ENCODE measurements at regions not wholly inside any gene's neighbourhood (a gene's known extent, or its start where the extent isn't known, plus 50 kb on each side); places are given as distances from the start of the nearest gene placed in this dataset.

- H3K4me3 ChIP-seq (ENCODE audit: low read depth, low read length): no peak overlapping the region
Measured at GRCh38 chr12:61985830-61986229, 274.4 kb upstream of the USP15 start.

GRCh38 chr12:61987173-61987572 lies 273.0 kb upstream of the USP15 start:
- TF ChIP-seq, protein P1, sequence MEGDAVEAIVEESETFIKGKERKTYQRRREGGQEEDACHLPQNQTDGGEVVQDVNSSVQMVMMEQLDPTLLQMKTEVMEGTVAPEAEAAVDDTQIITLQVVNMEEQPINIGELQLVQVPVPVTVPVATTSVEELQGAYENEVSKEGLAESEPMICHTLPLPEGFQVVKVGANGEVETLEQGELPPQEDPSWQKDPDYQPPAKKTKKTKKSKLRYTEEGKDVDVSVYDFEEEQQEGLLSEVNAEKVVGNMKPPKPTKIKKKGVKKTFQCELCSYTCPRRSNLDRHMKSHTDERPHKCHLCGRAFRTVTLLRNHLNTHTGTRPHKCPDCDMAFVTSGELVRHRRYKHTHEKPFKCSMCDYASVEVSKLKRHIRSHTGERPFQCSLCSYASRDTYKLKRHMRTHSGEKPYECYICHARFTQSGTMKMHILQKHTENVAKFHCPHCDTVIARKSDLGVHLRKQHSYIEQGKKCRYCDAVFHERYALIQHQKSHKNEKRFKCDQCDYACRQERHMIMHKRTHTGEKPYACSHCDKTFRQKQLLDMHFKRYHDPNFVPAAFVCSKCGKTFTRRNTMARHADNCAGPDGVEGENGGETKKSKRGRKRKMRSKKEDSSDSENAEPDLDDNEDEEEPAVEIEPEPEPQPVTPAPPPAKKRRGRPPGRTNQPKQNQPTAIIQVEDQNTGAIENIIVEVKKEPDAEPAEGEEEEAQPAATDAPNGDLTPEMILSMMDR (IDR thresholded peaks at IDR 0.05; ENCODE audit: insufficient read depth, low read depth, low read length): no peak
- DNase-seq (ENCODE audit: low read depth): peak; percentile 3
- H3K4me3 ChIP-seq (ENCODE audit: low read depth, low read length): no peak overlapping the region

More at GRCh38 chr12:61985830-61986229, 274.4 kb upstream of the USP15 start:
- TF ChIP-seq, protein P1 (IDR thresholded peaks at IDR 0.05; ENCODE audit: insufficient read depth, low read depth, low read length): no peak
- no peak for DNase-seq (ENCODE audit: low read depth)

GRCh38 chr12:61991661-61992060 lies 268.5 kb upstream of the USP15 start:
- H3K4me3 ChIP-seq (ENCODE audit: low read depth, low read length): no peak overlapping the region
- TF ChIP-seq, protein P1 (IDR thresholded peaks at IDR 0.05; ENCODE audit: insufficient read depth, low read depth, low read length): no peak
- no peak for DNase-seq (ENCODE audit: low read depth)

- TF ChIP-seq, protein P1 (IDR thresholded peaks at IDR 0.05; ENCODE audit: insufficient read depth, low read depth, low read length): peak; percentile 60
- peak; percentile 31 for DNase-seq (ENCODE audit: low read depth)
- no peak overlapping the region for H3K4me3 ChIP-seq (ENCODE audit: low read depth, low read length)
Measured at GRCh38 chr12:61993734-61994345, 266.4 kb upstream of the USP15 start.

- TF ChIP-seq, protein P1 (IDR thresholded peaks at IDR 0.05; ENCODE audit: insufficient read depth, low read depth, low read length): no peak
- no peak overlapping the region for H3K4me3 ChIP-seq (ENCODE audit: low read depth, low read length)
- no peak for DNase-seq (ENCODE audit: low read depth)
Measured at GRCh38 chr12:61996717-61997116, 263.5 kb upstream of the USP15 start.

DNA sequence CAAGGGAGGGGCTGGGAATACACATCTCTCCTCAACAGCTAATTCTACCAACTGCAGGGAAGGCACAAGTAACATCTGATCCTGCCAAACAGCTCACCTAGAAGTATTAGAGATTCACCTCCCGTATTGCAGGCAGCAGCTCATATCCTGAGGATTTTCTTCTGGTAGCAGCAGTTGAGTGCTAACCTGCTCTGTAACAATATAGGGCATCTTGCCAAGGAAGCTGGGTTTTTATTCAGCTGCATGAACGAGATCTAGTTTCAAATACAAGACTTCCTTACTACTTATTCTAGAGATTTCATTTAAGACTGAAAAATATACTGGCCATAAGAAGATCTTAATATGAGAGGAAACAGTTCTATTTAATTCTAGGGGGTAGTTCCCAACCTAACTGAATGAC lies 261.4 kb upstream of the USP15 start:
- no peak overlapping the region for H3K4me3 ChIP-seq (ENCODE audit: low read depth, low read length)
- TF ChIP-seq, protein P1 (IDR thresholded peaks at IDR 0.05; ENCODE audit: insufficient read depth, low read depth, low read length): no peak
- DNase-seq (ENCODE audit: low read depth): no peak

- TF ChIP-seq, protein P1 (IDR thresholded peaks at IDR 0.05; ENCODE audit: insufficient read depth, low read depth, low read length): no peak
- no peak for DNase-seq (ENCODE audit: low read depth)
- no peak overlapping the region for H3K4me3 ChIP-seq (ENCODE audit: low read depth, low read length)
Measured at GRCh38 chr12:61999311-61999710, 260.9 kb upstream of the USP15 start.
